Fibroblast of pulmonary artery (primary cell): ENCODE measurements at regions not wholly inside any gene's neighbourhood (a gene's known extent, or its start where the extent isn't known, plus 50 kb on each side); places are given as distances from the start of the nearest gene placed in this dataset.
"Not testable (repeated sequence)": the region's sequence is repeated elsewhere in the genome, so short reads cannot be mapped to it uniquely, and the experiment has no call there.

Experiments
- DNase-seq: peaks from one replicate; pipeline ENCODE4 v3.0.0-alpha.2; 2010; ENCODE audit warnings: low read depth
- H3K4me3 ChIP-seq: replicated peaks from 2 replicates; pipeline ENCODE4 v1.5.1; 2011; ENCODE audit warnings: low read depth, mild to moderate bottlenecking, control low read depth, low read length, moderate library complexity
- TF ChIP-seq, protein P1 (sequence below): IDR thresholded peaks from 2 replicates; pipeline ENCODE4 v1.5.1; 2011; ENCODE audit warnings: mild to moderate bottlenecking, control low read depth, low read length, inconsistent platforms; ENCODE audit errors: missing control alignments

DNA sequence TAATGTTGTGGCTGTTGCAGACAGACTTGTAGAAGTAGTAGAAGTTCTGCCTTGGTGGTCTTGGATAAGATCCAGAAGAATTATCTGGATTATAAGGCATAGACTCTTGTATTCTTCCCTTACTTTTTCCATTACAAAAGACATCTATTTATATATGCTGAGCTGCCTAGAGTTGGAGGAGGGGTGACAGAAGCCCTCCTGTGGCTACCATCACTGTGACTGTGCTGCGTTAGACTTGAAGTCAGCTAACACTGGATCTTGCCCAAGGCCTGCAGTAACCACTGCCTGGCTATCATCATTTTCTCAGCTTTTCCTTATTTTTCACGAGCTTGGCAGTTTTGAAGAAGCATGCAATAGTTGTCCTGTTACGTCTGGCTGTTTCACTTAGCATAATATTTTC, 684.8 kb upstream of the BCHE start:
- TF ChIP-seq, protein P1, sequence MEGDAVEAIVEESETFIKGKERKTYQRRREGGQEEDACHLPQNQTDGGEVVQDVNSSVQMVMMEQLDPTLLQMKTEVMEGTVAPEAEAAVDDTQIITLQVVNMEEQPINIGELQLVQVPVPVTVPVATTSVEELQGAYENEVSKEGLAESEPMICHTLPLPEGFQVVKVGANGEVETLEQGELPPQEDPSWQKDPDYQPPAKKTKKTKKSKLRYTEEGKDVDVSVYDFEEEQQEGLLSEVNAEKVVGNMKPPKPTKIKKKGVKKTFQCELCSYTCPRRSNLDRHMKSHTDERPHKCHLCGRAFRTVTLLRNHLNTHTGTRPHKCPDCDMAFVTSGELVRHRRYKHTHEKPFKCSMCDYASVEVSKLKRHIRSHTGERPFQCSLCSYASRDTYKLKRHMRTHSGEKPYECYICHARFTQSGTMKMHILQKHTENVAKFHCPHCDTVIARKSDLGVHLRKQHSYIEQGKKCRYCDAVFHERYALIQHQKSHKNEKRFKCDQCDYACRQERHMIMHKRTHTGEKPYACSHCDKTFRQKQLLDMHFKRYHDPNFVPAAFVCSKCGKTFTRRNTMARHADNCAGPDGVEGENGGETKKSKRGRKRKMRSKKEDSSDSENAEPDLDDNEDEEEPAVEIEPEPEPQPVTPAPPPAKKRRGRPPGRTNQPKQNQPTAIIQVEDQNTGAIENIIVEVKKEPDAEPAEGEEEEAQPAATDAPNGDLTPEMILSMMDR, result no peak
- H3K4me3 ChIP-seq, result no peak overlapping the region
- DNase-seq, result no peak

DNA sequence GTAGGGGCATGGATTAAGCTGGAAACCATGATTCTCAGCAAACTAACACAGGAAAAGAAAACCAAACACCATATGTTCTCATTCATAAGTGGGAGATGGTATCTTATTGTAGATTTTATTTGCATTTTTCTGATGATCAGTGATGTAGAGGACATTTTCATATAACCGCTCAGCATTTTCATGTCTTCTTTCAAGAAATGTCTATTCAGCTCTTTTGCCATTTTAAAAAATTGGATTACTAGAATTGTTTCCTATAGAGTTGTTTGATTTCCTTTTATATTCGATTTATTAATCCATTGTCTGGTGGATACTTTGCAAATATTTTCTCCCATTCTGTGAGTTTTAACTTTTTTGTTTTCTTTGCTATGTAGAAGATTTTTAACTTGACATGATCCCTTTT, 682.2 kb upstream of the BCHE start:
- H3K4me3 ChIP-seq, result no peak overlapping the region
- DNase-seq, result no peak
- TF ChIP-seq, protein P1, result no peak

DNA sequence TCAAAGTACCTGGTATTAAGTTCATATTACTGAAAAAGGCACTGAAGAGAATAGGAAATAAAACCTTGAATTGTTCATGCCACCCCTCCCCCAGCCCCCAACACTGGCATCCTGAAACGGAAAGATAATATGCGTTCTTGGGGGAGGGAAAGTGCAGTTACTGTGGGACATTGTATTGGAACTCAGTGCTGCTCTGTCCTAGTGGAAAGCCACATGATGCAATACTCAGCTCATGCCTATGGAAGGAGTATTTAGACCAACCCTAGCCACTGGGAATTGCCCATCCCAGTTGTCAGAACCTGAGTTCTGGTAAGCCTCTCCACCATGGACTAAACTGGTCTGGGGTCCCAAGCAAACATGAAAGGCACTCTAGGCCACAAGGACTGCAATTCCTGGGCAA, 680.8 kb upstream of the BCHE start:
- DNase-seq, result no peak
- no peak overlapping the region for H3K4me3 ChIP-seq
- TF ChIP-seq, protein P1, result no peak

DNA sequence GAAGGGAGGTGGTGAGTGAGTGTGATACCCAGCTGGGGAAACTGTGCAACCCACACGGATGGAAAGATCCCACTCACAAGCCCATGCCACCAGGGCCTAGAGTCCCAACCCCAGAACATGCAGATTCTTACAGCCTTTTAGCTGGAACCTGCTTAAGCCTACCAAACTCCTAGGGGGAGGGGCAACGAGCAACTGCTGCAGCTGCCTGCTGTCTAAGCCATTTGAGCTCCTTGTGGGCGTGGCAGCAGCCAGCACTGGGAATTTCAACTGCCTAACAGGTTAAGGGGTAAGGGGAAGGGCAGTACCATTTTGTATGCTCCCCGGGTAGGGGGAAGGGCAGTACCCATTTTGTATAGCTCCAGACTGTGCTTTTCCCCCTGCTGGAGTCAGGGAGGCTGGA, 673.2 kb upstream of the BCHE start:
- TF ChIP-seq, protein P1, result no peak
- no peak overlapping the region for H3K4me3 ChIP-seq
- DNase-seq, result no peak

DNA sequence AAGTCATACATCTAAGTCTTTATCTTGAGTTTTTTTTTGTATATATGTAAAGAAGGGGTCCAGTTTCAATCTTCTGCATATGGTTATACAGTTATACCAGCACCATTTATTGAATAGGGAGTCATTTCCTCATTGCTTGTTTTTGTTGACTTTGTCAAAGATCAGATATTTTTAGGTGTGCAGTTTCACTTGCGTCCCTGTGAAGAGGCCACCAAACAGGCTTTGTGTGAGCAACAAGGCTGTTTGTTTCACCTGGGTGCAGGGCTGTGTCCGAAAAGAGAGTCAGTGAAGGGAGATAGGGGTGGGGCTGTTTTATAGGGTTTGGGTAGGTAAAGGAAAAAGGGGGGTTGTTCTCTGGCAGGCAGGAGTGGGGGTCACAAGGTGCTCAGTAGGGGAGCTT, 663.2 kb upstream of the BCHE start:
- DNase-seq, H3K4me3 ChIP-seq: not testable (repeated sequence)

DNA sequence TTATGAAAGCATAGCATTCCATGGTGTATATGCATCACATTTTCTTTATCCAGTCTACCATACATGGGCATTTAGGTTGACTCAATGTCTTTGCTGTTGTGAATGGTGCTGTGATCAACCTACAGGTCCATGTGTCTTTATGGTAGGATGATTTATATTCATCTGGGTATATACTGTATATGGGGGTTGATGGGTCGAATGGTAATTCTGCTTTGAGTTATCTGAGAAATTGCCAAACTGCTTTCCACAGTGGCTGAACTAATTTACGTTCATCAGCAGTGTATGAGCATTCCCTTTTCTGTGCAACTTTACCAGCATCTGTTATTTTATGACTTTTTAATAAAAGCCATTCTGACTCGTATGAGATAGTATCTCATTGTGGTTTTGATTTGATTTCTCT, 662.4 kb upstream of the BCHE start:
- DNase-seq, result no peak
- TF ChIP-seq, protein P1, result no peak
- no peak overlapping the region for H3K4me3 ChIP-seq

DNA sequence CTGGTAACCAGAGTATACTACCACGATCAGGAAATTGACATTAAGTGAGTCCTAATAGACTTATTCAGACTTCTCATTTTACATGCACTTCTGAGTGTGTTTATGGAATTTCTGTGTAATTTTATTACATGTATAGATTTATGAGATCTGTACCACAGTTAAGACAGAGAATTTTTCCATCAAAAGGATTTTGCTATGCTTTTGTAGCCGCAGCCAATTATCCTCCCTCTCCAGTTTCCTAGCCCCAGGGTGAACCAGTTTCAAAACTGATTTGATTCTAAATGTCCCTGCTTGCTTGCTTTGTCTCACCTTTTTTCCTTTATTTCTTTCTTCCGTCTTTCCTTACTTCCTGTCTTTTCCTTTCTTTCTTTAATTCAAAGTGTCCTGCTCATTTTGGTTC, 661.2 kb upstream of the BCHE start:
- no peak for DNase-seq
- no peak overlapping the region for H3K4me3 ChIP-seq
- TF ChIP-seq, protein P1, result no peak

DNA sequence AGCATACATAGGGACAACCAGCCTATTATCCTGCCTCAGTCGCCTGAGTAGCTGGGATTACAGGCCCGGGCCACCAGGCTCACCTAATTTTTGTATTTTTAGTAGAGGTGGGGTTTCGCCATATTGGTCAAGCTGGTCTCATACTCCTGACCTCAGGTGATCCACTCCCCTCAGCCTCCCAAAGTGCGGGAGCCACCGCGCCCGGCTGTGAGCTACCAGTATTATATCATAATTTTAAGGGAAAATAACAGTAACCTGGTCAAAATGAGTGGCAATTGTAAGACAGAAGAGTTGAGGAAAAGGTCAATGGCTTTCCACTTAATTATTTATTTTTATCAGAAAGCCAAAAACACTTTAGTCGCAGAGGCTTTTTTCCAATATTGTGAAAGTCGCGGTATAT, 652.6 kb upstream of the BCHE start:
- TF ChIP-seq, protein P1, result no peak
- no peak for DNase-seq
- no peak overlapping the region for H3K4me3 ChIP-seq
